ENCODE measurements at regions not wholly inside any gene's neighbourhood (a gene's known extent, or its start where the extent isn't known, plus 50 kb on each side); places are given as distances from the start of the nearest gene placed in this dataset.

- no peak for TF ChIP-seq REST (IDR thresholded peaks at IDR 0.05; ENCODE audit: insufficient read depth in 1 of 2, low read depth in 2 of 2, low read length in 2 of 2)
- TF ChIP-seq TAF1 (IDR thresholded peaks at IDR 0.05; ENCODE audit: borderline replicate concordance, insufficient read depth, low read length) = no peak
- TF ChIP-seq SIN3A (IDR thresholded peaks at IDR 0.05; ENCODE audit: borderline replicate concordance, insufficient read depth, low read length) = no peak
- TF ChIP-seq POLR2AphosphoS5 (IDR thresholded peaks at IDR 0.05; ENCODE audit: low read depth, low read length) = no peak
- no peak for TF ChIP-seq FOXP2 (optimal IDR thresholded peaks at IDR 0.05; ENCODE audit: borderline replicate concordance, extremely low read depth, extremely low read length, insufficient read depth)
Observed at GRCh38 chr2:21981127-21981526, 857.4 kb downstream of the TDRD15 start.

All from PFSK-1 (cell line).